GM10266 (cell line): ENCODE measurements at regions not wholly inside any gene's neighbourhood (a gene's known extent, or its start where the extent isn't known, plus 50 kb on each side); places are given as distances from the start of the nearest gene placed in this dataset.

Source experiments
- DNase-seq: peaks from one replicate; pipeline ENCODE4 v3.0.0; 2012; ENCODE audit errors: extremely low spot score
- TF ChIP-seq, protein P1 (sequence below): IDR thresholded peaks from 2 replicates; pipeline ENCODE4 v1.5.1; 2012; ENCODE audit warnings: mild to moderate bottlenecking, low read depth; ENCODE audit not compliant: control insufficient read depth, insufficient read depth; ENCODE audit errors: missing control alignments

DNA sequence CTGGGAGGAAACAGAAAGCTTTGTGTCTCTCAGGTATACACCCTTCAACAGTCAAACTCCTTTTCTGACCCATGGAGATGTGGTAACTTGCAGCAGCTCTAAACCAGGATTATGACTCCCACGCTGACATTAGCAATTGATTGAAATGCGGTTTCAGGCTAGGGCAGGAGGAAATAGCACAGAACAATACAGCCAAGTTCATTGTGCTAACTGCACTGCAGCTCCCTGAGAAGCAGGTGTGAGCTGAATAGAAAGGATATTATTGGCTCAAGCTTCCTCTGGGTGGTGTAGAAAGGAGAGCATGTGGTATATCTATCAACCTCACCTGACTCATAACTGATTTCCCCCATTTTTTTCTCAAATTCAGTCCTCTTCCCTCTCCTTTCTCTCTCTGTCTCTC, 612.3 kb upstream of the BTBD3 start:
- TF ChIP-seq, protein P1, sequence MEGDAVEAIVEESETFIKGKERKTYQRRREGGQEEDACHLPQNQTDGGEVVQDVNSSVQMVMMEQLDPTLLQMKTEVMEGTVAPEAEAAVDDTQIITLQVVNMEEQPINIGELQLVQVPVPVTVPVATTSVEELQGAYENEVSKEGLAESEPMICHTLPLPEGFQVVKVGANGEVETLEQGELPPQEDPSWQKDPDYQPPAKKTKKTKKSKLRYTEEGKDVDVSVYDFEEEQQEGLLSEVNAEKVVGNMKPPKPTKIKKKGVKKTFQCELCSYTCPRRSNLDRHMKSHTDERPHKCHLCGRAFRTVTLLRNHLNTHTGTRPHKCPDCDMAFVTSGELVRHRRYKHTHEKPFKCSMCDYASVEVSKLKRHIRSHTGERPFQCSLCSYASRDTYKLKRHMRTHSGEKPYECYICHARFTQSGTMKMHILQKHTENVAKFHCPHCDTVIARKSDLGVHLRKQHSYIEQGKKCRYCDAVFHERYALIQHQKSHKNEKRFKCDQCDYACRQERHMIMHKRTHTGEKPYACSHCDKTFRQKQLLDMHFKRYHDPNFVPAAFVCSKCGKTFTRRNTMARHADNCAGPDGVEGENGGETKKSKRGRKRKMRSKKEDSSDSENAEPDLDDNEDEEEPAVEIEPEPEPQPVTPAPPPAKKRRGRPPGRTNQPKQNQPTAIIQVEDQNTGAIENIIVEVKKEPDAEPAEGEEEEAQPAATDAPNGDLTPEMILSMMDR, result no peak
- no peak for DNase-seq

DNA sequence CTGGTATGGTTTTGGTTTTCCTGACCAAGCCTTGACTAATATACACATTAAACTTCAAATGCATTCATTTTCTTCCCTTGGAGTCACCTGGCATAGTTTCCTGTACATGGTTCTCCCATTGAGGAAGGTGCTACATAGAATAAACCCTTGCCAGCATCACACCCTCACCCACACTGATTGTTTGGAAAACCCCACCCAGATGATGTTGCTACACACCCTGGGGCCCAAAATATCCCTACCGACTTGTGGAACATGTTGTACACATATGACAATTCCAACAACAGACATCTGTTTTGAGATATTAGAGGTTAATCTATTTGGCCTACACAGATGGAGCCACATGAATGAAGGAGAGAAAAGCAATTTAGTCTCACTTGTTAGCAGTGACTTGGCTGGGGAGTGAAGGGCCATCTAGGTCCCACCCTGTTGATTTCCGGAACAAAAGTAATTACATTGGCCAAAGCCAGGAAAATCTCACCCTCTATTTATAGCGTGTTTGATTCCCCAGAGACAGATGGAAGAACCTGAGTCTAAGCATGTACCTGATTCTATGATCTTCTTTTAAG, 606.0 kb upstream of the BTBD3 start:
- TF ChIP-seq, protein P1, result no peak
- no peak for DNase-seq

DNA sequence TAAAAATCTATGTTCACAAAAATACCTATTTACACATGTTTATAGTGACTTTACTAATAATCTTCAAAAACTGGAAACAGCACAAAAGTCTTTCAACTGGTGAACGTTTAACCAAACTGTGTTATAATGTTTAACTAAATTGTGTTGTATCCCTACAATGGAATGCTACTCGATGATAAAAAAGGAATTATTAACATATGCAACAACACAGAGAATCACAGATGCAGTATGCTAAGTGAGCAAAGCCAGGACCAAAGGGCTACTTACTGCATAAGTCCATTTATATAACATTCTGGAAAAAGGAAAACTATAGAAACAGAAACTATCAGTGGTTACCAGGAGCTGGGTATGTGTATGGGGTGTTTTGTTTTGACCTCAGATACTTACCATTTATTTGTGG, 602.2 kb upstream of the BTBD3 start:
- TF ChIP-seq, protein P1, result no peak
- no peak for DNase-seq

DNA sequence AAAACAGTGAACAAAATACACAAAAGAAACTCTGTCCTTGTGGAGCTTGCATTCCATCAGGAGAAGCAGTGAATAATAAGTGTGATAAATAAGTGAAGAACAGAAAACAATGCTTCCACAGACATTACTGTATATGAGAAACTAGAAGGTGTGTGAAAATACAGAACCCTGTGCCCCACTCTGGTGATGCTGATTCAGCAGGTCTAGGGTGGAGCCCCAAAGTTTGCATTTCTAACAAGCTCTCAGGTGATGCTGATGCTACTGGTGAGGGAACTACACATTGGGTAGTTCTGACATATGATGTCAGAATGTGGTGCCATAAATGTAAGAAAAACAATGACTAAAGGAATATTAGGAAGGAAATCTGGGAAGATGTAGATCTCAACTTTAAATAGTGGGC, 601.4 kb upstream of the BTBD3 start:
- TF ChIP-seq, protein P1, result no peak
- DNase-seq, result no peak

DNA sequence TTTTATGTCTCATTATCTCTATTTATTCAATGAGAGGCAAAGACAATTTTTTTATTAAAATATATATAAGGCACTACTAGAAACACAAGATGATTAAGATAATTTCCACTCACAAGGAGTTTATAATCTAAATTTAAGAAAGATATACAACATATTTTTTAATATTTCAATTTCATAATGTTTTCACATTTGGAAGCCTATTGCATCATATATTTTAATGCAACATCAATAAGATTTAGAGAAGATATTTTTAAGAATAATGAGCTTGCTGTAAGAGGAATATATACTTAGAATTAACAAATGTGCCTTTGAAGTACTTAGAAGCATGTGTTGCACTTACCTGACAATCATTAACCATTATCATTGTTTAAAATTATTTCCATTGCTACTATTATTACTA, 597.7 kb upstream of the BTBD3 start:
- DNase-seq, result no peak
- TF ChIP-seq, protein P1, result no peak

DNA sequence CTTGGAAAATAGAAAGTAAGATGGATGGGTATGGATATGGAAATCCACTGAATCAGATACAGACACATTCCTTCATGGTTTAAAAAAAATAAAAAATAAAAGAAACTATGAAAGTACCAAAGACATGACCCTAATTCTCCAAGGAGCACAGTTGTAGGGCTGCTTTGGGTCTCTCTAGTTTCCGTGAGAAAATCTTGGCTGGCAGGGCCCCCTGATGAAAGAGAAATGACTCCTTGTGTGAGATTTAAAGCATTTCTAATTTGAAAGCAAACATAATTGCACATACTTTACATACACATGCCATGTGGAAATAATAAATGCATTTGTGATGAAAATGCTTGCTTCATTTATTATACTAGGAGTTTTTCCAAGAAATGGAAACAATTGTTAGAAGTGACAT, 593.9 kb upstream of the BTBD3 start:
- TF ChIP-seq, protein P1, result no peak
- DNase-seq, result no peak

DNA sequence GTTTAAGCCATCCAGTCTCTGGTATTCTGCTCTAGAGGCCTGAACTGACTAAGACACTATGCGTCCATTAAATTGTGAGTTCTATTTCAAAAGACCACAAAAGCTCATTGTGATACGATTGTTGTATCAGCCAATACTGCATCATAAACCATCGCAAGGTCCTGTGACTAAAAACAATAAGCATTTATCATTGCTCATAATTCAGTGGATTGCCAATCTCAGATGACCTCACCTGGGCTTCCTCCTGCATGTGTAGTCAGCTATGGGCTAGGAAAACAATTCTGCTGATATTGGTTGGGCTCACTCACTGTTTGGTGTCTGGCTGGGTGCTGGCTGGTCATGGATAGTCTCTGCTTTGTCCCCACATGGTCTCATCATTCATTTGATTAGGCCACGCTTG, 592.7 kb upstream of the BTBD3 start:
- TF ChIP-seq, protein P1, result no peak
- no peak for DNase-seq
